Mesenchymal stem cell (in vitro differentiated cells and primary cell): ENCODE measurements at regions not wholly inside any gene's neighbourhood (a gene's known extent, or its start where the extent isn't known, plus 50 kb on each side); places are given as distances from the start of the nearest gene placed in this dataset.

Experiments
- DNase-seq: peaks from one replicate; pipeline ENCODE4 v3.0.0-alpha.2; 2013
- H2AFZ ChIP-seq: one replicate; pipeline ENCODE4 v1.6.1; 2013; ENCODE audit warnings: low read depth, mild to moderate bottlenecking, control low read depth, inconsistent platforms, low read length, moderate library complexity
- H2AK5ac ChIP-seq: 2 replicates; pipeline ENCODE4 v1.6.1; 2013; ENCODE audit warnings: low read length, moderate library complexity, mild to moderate bottlenecking, inconsistent platforms; ENCODE audit not compliant: severe bottlenecking
- H2BK120ac ChIP-seq: one replicate; pipeline ENCODE4 v1.6.1; 2013; ENCODE audit warnings: low read depth, mild to moderate bottlenecking, inconsistent platforms, low read length, moderate library complexity
- H2BK12ac ChIP-seq, 2 experiments: one replicate each; pipeline ENCODE4 v1.6.1; 2013; ENCODE audit warnings: inconsistent platforms in 2 of 2, low read length in 2 of 2, mild to moderate bottlenecking in 2 of 2, moderate library complexity in 2 of 2, control low read depth in 1 of 2
- H2BK15ac ChIP-seq: one replicate; pipeline ENCODE4 v1.6.1; 2013; ENCODE audit warnings: mild to moderate bottlenecking, low read depth, inconsistent platforms; ENCODE audit not compliant: poor library complexity, severe bottlenecking
- H2BK5ac ChIP-seq: 2 replicates; pipeline ENCODE4 v1.6.1; 2013; ENCODE audit warnings: low read depth, mild to moderate bottlenecking, low read length, control low read depth, inconsistent platforms; ENCODE audit not compliant: poor library complexity, severe bottlenecking
- H3K14ac ChIP-seq, 2 experiments: one replicate each; pipeline ENCODE4 v1.6.1; 2013; ENCODE audit warnings: inconsistent platforms in 2 of 2, low read length in 2 of 2, control low read depth in 1 of 2, mild to moderate bottlenecking in 1 of 2, moderate library complexity in 1 of 2
- H3K18ac ChIP-seq, 2 experiments: one replicate each; pipeline ENCODE4 v1.6.1; 2013; ENCODE audit warnings: inconsistent platforms in 2 of 2, low read length in 2 of 2, control low read depth in 1 of 2, low read depth in 1 of 2, mild to moderate bottlenecking in 1 of 2
- H3K23ac ChIP-seq, 2 experiments: one replicate each; pipeline ENCODE4 v1.6.1; 2013; ENCODE audit warnings: inconsistent platforms in 2 of 2, low read length in 2 of 2, mild to moderate bottlenecking in 2 of 2, moderate library complexity in 2 of 2, control low read depth in 1 of 2
- H3K27ac ChIP-seq: 2 replicates; pipeline ENCODE4 v1.5.1; 2013; ENCODE audit warnings: mild to moderate bottlenecking, moderate library complexity, low read length, control low read depth, inconsistent platforms; ENCODE audit not compliant: poor library complexity, severe bottlenecking
- H3K27me3 ChIP-seq, 2 experiments: 2 replicates each; pipeline versions ENCODE4 v1.6.1 to v1.7.0; 2013; ENCODE audit warnings: low read length in 2 of 2, mild to moderate bottlenecking in 2 of 2, moderate library complexity in 2 of 2, control low read depth in 1 of 2, inconsistent platforms in 1 of 2; ENCODE audit not compliant: control insufficient read depth in 1 of 2, insufficient read depth in 1 of 2
- H3K36me3 ChIP-seq, 2 experiments: 2 replicates each; pipeline versions ENCODE4 v1.6.1 to v1.7.0; 2013; ENCODE audit warnings: low read length in 2 of 2, control low read depth in 1 of 2, inconsistent platforms in 1 of 2, low read depth in 1 of 2, mild to moderate bottlenecking in 1 of 2; ENCODE audit not compliant: insufficient read depth in 2 of 2, control insufficient read depth in 1 of 2
- H3K4ac ChIP-seq, 2 experiments: one replicate each; pipeline ENCODE4 v1.6.1; 2013; ENCODE audit warnings: inconsistent platforms in 2 of 2, low read length in 2 of 2, mild to moderate bottlenecking in 2 of 2, moderate library complexity in 2 of 2, control low read depth in 1 of 2, low read depth in 1 of 2
- H3K4me1 ChIP-seq: 2 replicates; pipeline ENCODE4 v1.6.1; 2013; ENCODE audit warnings: low read depth, low read length, control low read depth; ENCODE audit not compliant: control insufficient read depth, insufficient read depth
- H3K4me2 ChIP-seq: 2 replicates; pipeline ENCODE4 v1.6.1; 2013; ENCODE audit warnings: low read length, mild to moderate bottlenecking, inconsistent platforms; ENCODE audit not compliant: poor library complexity, severe bottlenecking
- H3K4me3 ChIP-seq, 2 experiments: 2 replicates each; pipeline versions ENCODE4 v1.5.1 to v1.7.0; 2013; ENCODE audit warnings: low read length in 2 of 2, mild to moderate bottlenecking in 2 of 2, control low read depth in 1 of 2, low read depth in 1 of 2; ENCODE audit not compliant: insufficient read depth in 1 of 2
- H3K79me1 ChIP-seq: replicated peaks from 2 replicates; pipeline ENCODE4 v1.6.1; 2013; ENCODE audit warnings: mild to moderate bottlenecking, control low read depth, low read length, inconsistent platforms; ENCODE audit not compliant: poor library complexity, severe bottlenecking
- H3K9ac ChIP-seq: 2 replicates; pipeline ENCODE4 v1.7.0; 2013; ENCODE audit warnings: mild to moderate bottlenecking, low read length, moderate library complexity
- H3K9me3 ChIP-seq: 2 replicates; pipeline ENCODE4 v1.7.0; 2013; ENCODE audit warnings: mild to moderate bottlenecking, low read length; ENCODE audit not compliant: control insufficient read depth
- H4K8ac ChIP-seq: one replicate; pipeline ENCODE4 v1.6.1; 2013; ENCODE audit warnings: inconsistent platforms, mild to moderate bottlenecking, low read length, moderate library complexity
- H4K91ac ChIP-seq: one replicate; pipeline ENCODE4 v1.6.1; 2013; ENCODE audit warnings: mild to moderate bottlenecking, low read length, inconsistent platforms
- WGBS: methylation state at CpG from one replicate; pipeline ENCODE4 v1.1.7; 2013; ENCODE audit warnings: mixed read lengths; 5-methylcytosine and 5-hydroxymethylcytosine counted together

DNA sequence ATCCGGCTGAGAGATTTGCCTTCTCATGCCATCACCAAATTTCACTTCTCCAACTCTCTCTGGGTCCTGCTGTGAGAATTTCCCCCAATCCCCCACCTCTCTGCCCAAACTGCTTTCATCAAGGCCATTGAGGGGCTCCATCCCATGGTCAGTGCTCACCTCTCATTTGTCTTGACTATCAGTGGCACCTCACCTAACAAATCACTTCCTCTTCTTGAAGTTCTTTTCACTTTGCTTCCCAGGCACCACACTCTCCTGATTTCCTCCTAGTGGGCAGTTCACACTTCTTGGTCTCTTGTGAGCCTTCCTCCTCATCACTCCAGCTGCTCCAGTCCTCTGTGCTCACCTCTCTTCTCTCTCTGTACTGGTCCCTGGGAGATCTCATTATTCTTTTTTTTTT is 169.6 kb downstream of the OPA1 start:
- Histone ChIP-seq H3K36me3 (no peaks in the 10 kb centered on the region), H3K27ac (no peak overlapping the region), H3K18ac (no peak overlapping the region), H3K4me2 (no peak overlapping the region), H2AFZ (no peak overlapping the region), H2BK5ac (no peak overlapping the region), H2BK15ac (no peak overlapping the region), H2BK12ac (no peak overlapping the region), H3K9ac (no peak overlapping the region), H3K14ac (no peak overlapping the region), H3K4me3 (no peak overlapping the region), H3K9me3 (peaks cover 8% of the 10 kb centered on the region), H3K27me3 (peaks cover 12 to 30% of the 10 kb centered on the region in 2 experiments), H4K8ac (no peak overlapping the region), H3K4me1 (no peaks in the 10 kb centered on the region), H3K23ac (no peak overlapping the region), H4K91ac (no peak overlapping the region), H3K79me1 (no peaks in the 10 kb centered on the region), H2AK5ac (no peak overlapping the region), H3K4ac (no peak overlapping the region), H2BK120ac (no peak overlapping the region)
- 93% methylated on average over 1 of the region's 1 CpG for WGBS
- DNase-seq: no peak

DNA sequence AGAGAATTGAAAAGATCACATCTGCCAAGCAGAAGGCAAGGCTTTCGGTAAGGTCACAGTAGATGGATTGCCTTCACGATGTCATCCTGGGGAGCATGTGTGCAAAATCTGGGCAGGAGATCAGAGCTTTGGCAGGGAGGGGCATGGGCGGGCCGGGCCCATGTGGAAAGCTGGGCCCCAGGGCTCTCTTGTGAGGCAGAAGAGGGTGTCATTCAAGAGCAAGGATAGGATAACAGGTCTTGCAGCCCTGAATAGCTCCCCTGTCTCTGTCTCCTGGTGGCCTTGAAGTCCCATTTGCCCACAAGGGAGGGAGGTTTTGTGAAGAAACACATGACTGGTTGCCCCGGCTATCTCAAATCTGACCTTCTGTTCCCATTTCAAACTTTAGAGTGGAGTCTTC is 172.0 kb downstream of the OPA1 start:
- H2AK5ac ChIP-seq: no peak overlapping the region
- H2BK12ac ChIP-seq: no peak overlapping the region

GRCh38 chr3:193767353-193768069 is 174.5 kb downstream of the OPA1 start:
- Histone ChIP-seq H4K8ac (no peak overlapping the region), H2AFZ (no peak overlapping the region), H3K4ac (no peak overlapping the region), H3K4me1 (peaks cover 2% of the 10 kb centered on the region), H3K36me3 (no peaks in the 10 kb centered on the region), H3K9me3 (peaks cover 4% of the 10 kb centered on the region), H3K4me3 (peak overlapping the region in 1 of 2 experiments; percentile 20), H2BK15ac (no peak overlapping the region), H4K91ac (no peak overlapping the region), H2BK120ac (no peak overlapping the region), H2AK5ac (no peak overlapping the region), H3K9ac (peak overlapping the region; percentile 77), H2BK5ac (no peak overlapping the region), H3K14ac (no peak overlapping the region), H3K79me1 (no peaks in the 10 kb centered on the region), H3K27ac (no peak overlapping the region), H3K27me3 (peaks cover 18 to 35% of the 10 kb centered on the region in 2 experiments), H3K18ac (no peak overlapping the region), H3K4me2 (no peak overlapping the region), H2BK12ac (no peak overlapping the region), H3K23ac (no peak overlapping the region)
- no peak for DNase-seq
- WGBS: 90% methylated on average over 1 of the region's 1 CpG

More for the DNA sequence above, 172.0 kb downstream of the OPA1 start:
- no peak overlapping the region for H2BK120ac ChIP-seq
- H3K9me3 ChIP-seq: peaks cover 4% of the 10 kb centered on the region
- no peak overlapping the region for H3K23ac ChIP-seq
- no peak overlapping the region for H3K4ac ChIP-seq
- H2BK15ac ChIP-seq: no peak overlapping the region
- no peak for DNase-seq
- peaks cover 12 to 29% of the 10 kb centered on the region in 2 experiments for H3K27me3 ChIP-seq
- H3K4me2 ChIP-seq: no peak overlapping the region
- H3K4me1 ChIP-seq: no peaks in the 10 kb centered on the region
- WGBS: 96% methylated on average over 5 of the region's 5 CpGs
- no peak overlapping the region for H4K8ac ChIP-seq
- H3K9ac ChIP-seq: no peak overlapping the region
- H3K14ac ChIP-seq: no peak overlapping the region
- no peak overlapping the region for H3K18ac ChIP-seq
- H2AFZ ChIP-seq: no peak overlapping the region
- no peaks in the 10 kb centered on the region for H3K36me3 ChIP-seq
- H3K27ac ChIP-seq: no peak overlapping the region
- H3K4me3 ChIP-seq: no peak overlapping the region
- H3K79me1 ChIP-seq: no peaks in the 10 kb centered on the region
- H4K91ac ChIP-seq: no peak overlapping the region
- H2BK5ac ChIP-seq: no peak overlapping the region

DNA sequence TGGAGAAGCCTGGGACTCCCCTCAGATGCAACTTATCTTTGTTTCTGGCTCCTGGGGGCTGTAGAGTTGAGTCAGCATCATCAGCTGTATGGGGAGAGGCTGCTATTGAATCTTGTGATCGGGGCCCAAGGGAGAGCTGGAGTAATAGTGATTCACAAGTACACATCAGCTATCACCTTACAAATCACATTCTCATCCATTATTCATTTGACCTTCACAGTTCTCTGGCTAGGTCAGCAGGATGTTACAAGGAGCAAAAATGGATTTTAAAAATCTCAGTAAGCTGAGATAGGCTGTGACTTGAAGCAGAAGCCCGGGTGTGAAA is 175.0 kb downstream of the OPA1 start:
- H4K91ac ChIP-seq: no peak overlapping the region
- H3K9me3 ChIP-seq: peaks cover 4% of the 10 kb centered on the region
- peak overlapping the region; percentile 77 for H3K9ac ChIP-seq
- no peak overlapping the region for H2BK120ac ChIP-seq
- WGBS: 95% methylated on average over 1 of the region's 2 CpGs
- no peak overlapping the region for H3K14ac ChIP-seq
- no peak overlapping the region for H3K4ac ChIP-seq
- no peak overlapping the region for H2BK12ac ChIP-seq
- no peak overlapping the region for H2BK15ac ChIP-seq
- no peak overlapping the region for H3K18ac ChIP-seq
- peaks cover 3% of the 10 kb centered on the region for H3K4me1 ChIP-seq
- H3K4me2 ChIP-seq: no peak overlapping the region
- H3K36me3 ChIP-seq: no peaks in the 10 kb centered on the region
- H3K4me3 ChIP-seq: peak overlapping the region in 1 of 2 experiments; percentile 20
- peaks cover 21 to 37% of the 10 kb centered on the region in 2 experiments for H3K27me3 ChIP-seq
- H2BK5ac ChIP-seq: no peak overlapping the region
- no peak overlapping the region for H3K23ac ChIP-seq
- H3K79me1 ChIP-seq: no peaks in the 10 kb centered on the region
- no peak overlapping the region for H3K27ac ChIP-seq
- H4K8ac ChIP-seq: no peak overlapping the region
- DNase-seq: peak; percentile 20
- no peak overlapping the region for H2AK5ac ChIP-seq
- H2AFZ ChIP-seq: no peak overlapping the region
